ENCODE measurements at regions not wholly inside any gene's neighbourhood (a gene's known extent, or its start where the extent isn't known, plus 50 kb on each side); places are given as distances from the start of the nearest gene placed in this dataset.

DNA sequence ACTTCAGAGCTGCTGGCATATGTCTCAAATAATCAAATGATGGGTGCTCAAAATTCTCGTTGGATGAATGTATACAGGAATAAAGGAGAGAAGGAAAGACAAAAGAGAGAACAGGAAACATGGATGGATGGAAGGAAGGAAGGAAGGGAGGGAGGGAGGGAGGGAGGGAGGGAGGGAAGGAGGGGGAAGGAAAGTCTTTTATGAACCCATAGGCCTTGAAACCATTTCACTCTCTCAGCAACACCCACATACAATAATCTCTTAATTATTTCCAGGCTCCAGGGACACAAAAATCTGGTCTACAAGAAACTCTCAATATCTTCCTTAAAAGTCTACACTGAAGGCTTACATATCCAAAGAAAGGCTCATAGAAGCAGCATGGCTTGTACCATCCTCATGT, 363.4 kb upstream of the TMPO start:
- Histone ChIP-seq H3K27me3 (no peaks in the 10 kb centered on the region), H3K27ac (no peak overlapping the region), H3K4me1 (no peaks in the 10 kb centered on the region), H3K9me3 (no peaks in the 10 kb centered on the region), H3K36me3 (no peaks in the 10 kb centered on the region), H3K4me3 (no peak overlapping the region)
- DNase-seq, result no peak
- intact Hi-C loops (cut with DNase I; ENCODE audit: low total_unique reads), result no loop called here
- TF ChIP-seq, protein P1, sequence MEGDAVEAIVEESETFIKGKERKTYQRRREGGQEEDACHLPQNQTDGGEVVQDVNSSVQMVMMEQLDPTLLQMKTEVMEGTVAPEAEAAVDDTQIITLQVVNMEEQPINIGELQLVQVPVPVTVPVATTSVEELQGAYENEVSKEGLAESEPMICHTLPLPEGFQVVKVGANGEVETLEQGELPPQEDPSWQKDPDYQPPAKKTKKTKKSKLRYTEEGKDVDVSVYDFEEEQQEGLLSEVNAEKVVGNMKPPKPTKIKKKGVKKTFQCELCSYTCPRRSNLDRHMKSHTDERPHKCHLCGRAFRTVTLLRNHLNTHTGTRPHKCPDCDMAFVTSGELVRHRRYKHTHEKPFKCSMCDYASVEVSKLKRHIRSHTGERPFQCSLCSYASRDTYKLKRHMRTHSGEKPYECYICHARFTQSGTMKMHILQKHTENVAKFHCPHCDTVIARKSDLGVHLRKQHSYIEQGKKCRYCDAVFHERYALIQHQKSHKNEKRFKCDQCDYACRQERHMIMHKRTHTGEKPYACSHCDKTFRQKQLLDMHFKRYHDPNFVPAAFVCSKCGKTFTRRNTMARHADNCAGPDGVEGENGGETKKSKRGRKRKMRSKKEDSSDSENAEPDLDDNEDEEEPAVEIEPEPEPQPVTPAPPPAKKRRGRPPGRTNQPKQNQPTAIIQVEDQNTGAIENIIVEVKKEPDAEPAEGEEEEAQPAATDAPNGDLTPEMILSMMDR (IDR thresholded peaks at IDR 0.05), result no peak

DNA sequence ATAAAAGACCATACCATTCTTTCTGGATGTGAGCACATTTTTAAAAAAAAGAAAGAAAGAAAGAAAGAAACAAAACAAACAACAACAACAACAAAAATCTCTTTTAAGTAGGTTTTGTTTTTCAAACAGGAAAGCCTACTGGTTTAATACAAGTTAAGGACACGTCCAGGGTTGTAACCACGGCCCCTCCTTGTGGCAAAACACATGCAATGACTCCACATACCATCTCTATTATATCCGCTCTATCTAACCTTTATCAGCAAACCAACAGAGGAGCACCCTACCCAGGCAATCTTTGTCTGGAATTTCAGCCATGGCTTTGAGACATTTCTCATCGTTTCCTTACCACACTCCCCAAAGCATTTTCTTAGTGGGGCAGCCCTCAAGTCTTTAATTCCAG, 360.5 kb upstream of the TMPO start:
- no peak overlapping the region for H3K4me3 ChIP-seq
- intact Hi-C loops (cut with DNase I; ENCODE audit: low total_unique reads), result no loop called here
- H3K9me3 ChIP-seq, result no peaks in the 10 kb centered on the region
- H3K36me3 ChIP-seq, result no peaks in the 10 kb centered on the region
- no peaks in the 10 kb centered on the region for H3K27me3 ChIP-seq
- no peak overlapping the region for H3K27ac ChIP-seq
- TF ChIP-seq, protein P1 (IDR thresholded peaks at IDR 0.05), result no peak
- no peaks in the 10 kb centered on the region for H3K4me1 ChIP-seq
- no peak for DNase-seq

DNA sequence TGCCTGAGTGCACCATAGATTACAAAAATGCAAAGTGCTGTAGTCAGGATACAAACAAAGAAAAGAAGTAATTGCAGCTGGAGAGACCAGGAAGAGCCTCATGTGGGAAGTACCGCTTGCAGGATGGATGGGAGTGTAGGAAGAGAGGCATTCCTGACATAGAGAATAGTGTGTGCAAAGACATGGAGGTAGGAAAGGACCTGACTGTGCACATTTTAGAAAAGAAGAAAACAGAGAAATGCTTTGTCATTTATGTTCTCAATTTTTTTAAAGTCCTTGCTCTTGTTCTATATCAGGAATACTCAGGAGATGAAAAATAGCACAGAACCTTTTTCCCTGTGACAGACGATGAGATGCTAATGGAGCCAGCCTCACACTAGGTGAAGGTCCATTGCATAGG, 358.7 kb upstream of the TMPO start:
- H3K4me1 ChIP-seq, result no peaks in the 10 kb centered on the region
- no peaks in the 10 kb centered on the region for H3K9me3 ChIP-seq
- no peak overlapping the region for H3K4me3 ChIP-seq
- intact Hi-C loops (cut with DNase I; ENCODE audit: low total_unique reads), result no loop called here
- no peak for DNase-seq
- TF ChIP-seq, protein P1 (IDR thresholded peaks at IDR 0.05), result no peak
- no peak overlapping the region for H3K27ac ChIP-seq
- H3K27me3 ChIP-seq, result no peaks in the 10 kb centered on the region
- no peaks in the 10 kb centered on the region for H3K36me3 ChIP-seq

DNA sequence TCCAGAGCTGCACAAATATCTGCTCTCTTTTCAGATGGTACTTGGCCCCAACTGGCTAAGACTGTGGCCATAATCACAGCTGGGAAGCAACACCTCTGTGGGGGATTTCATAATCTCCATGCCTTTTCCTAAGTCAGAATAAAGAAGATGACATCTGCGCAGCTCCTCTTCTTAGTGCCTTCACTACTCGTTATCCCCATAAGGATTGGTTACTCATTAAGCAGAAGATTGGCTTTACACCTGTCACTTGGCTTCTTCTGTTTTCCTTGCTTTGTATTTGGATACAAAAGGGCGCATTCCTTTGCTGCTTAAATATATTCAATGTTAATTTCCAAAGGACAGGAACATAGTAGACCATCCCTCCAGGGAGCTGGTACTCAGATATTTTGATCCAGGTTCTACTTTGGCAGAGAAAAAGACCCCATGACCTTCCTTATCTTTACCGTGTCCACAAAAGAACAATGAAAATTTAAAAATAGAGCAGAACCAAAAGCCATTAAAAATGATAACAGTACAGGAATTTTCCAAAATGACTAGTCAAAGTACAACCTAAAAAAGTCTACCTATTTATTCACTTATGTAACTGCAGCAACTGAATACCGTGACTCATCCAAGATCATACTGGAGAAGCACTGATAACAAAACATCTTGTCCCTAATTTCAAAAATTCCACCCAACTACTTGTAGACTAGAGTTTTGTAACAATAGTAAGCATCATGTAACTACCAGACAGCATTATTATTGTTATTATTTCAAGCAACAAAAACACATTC, 352.3 kb upstream of the TMPO start:
- Histone ChIP-seq H3K4me3 (no peak overlapping the region), H3K4me1 (no peaks in the 10 kb centered on the region), H3K27ac (no peak overlapping the region), H3K9me3 (no peaks in the 10 kb centered on the region), H3K36me3 (no peaks in the 10 kb centered on the region), H3K27me3 (no peaks in the 10 kb centered on the region)
- intact Hi-C loops (cut with DNase I; ENCODE audit: low total_unique reads), result no loop called here
- TF ChIP-seq, protein P1 (IDR thresholded peaks at IDR 0.05), result no peak
- no peak for DNase-seq

DNA sequence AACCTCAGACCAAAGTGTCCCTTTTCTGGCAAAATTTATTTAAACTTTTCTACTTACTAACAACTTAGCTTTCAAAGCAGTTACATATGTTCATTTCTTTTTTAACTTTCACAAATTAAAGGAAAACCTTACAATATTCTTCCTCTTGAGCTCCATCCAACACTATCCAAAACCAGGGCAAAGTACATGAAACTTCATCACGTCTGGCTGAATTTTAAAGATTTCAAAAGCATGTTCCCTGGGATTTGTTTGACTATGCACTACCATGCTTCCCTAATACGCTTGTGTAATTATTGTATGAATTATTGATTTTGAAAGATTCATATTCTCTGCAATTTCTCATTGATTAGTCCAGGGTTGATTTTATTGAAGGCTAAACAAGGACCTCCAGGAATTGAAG, 343.1 kb upstream of the TMPO start:
- intact Hi-C loops (cut with DNase I; ENCODE audit: low total_unique reads), result no loop called here
- Histone ChIP-seq H3K27me3 (no peaks in the 10 kb centered on the region), H3K4me3 (no peak overlapping the region), H3K27ac (no peak overlapping the region), H3K9me3 (no peaks in the 10 kb centered on the region), H3K36me3 (no peaks in the 10 kb centered on the region), H3K4me1 (no peaks in the 10 kb centered on the region)
- TF ChIP-seq, protein P1 (IDR thresholded peaks at IDR 0.05), result no peak
- no peak for DNase-seq

DNA sequence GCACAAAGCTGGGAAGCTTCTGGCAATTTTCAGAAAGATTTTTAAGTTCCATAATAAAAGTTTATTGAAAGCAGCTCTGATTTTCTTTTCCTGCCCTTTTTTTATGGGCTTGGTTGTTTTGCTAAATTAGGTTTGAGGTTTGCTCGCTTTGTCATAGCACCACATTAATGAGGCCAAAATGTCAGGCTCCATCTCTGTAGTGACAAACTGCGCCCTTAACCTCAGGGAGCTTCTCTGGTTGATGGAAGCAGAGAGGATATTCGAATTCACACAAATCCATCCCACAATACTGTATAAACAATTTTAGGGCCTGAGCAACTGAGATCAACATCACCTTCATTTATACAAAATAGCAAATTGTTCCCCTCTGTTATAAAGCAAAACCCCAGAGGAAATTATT, 342.6 kb upstream of the TMPO start:
- Histone ChIP-seq H3K4me1 (no peaks in the 10 kb centered on the region), H3K4me3 (no peak overlapping the region), H3K9me3 (no peaks in the 10 kb centered on the region), H3K27me3 (no peaks in the 10 kb centered on the region), H3K27ac (no peak overlapping the region), H3K36me3 (no peaks in the 10 kb centered on the region)
- intact Hi-C loops (cut with DNase I; ENCODE audit: low total_unique reads), result no loop called here
- TF ChIP-seq, protein P1 (IDR thresholded peaks at IDR 0.05), result no peak
- no peak for DNase-seq

All from tibial artery (tissue), 4 donors.